ENCODE measurements at regions not wholly inside any gene's neighbourhood (a gene's known extent, or its start where the extent isn't known, plus 50 kb on each side); places are given as distances from the start of the nearest gene placed in this dataset.
"Not testable (repeated sequence)": the region's sequence is repeated elsewhere in the genome, so short reads cannot be mapped to it uniquely, and the experiment has no call there.

DNA sequence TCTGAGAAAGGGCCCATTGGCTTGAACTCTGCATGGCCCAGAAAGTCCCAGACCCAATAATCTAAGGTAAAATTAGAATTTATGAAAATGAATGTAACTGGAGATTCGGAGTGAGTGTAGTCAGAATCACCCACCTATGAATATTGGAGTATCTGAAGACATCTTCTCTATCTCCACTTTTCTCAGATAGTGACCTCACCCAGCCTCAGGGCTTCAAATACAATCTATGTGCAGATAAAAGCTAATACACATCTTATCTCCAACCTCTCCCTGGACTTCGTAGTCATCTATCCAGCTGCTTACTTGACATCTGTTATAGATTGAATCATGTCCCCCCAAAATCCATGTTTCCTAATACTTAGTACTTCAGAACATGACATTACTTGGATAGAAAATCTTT, 263.2 kb downstream of the RAD51AP2 start:
- no peak for DNase-seq (ENCODE audit: low read depth)

DNA sequence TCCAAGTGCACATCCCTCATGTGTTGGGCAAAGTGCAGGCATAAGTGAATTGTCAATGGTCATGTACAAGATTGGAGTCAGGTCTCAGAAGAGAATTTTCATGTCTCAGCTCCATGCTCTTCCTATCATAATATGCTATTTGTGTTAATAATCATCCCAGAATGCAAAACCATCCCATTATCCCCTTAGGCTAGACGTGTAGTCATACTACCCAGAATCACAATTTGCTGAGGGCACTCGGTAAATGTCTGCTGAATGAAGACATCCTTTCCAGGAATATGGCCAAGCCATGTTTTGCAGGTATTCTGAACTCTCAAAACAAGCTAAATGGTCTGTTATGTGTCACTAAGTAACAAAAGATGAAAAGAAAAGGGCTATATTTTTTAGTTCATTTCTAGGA, 263.8 kb downstream of the RAD51AP2 start:
- no peak for DNase-seq (ENCODE audit: low read depth)

GRCh38 chr2:17252258-17252657, 266.0 kb downstream of the RAD51AP2 start:
- no peak for DNase-seq (ENCODE audit: low read depth)

GRCh38 chr2:17251171-17251570, 267.1 kb downstream of the RAD51AP2 start:
- no peak for DNase-seq (ENCODE audit: low read depth)

GRCh38 chr2:17249249-17249648, 269.0 kb downstream of the RAD51AP2 start:
- no peak for DNase-seq (ENCODE audit: low read depth)

DNA sequence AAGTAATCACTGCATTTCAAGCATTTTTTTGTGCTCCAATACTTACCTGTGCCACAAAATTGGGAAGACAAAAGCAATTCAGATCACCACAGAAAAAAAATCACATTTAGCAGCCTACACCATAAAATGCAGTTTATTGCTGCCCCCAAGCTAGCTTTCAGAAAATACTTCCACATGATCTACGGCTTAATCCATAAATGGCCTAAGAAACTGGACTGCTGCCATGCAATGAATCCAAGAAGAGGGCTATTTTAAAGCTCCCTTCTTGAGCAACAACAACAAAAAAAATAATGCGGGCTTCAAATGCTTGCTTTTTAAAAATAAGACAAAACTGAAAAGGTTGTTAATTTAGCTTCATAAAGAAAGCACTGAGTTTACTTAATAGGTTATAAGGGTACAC, 272.3 kb downstream of the RAD51AP2 start:
- no peak for DNase-seq (ENCODE audit: low read depth)

DNA sequence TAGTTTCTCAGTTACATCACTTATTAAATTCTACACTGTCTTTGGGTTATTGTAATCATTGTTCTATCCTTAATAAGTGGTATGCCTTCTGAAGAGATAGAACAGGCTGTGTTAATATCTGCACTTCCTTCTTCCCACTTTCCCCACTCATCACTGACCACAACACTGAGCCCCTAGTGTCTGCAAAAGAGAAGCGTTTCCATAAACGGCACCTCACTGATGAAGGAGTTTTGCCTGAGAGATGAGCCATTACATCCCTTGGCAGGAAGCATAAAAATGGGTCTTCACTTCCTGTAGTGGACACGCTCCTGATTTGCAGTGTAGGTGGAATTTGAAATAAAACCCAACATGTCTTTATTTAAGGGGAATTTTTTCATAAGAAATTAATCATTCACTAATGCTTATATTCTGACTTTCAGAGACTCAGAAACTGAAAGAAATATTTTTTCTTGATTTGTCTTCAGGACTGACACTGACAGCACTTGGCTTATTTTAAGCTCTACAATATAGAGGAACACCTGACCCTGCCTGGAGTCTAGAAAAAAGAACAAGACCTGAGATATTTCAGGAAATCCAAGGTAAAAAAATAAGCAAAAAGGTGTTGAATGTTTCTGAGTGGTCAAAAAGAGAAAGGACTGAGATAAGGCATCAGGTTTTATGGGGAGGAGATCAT, 275.3 kb downstream of the RAD51AP2 start:
- no peak for DNase-seq (ENCODE audit: low read depth)

DNA sequence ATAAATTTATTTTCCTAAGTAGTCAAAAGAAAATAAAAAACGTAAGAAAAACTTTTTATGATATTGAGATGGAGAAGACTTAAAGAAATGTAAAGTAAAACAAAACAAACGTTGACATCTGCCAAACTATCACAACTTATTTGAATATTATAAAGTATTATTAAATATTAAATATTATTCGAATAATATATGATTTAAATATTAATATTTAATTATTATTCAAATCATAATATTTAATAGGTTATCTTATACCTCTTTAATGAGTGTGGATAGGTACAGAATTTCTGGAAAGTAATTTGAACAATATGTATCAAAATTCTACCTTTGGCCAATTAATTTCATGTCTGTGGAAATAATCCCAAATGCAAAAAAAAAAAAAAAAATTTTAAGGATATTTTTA, 278.7 kb downstream of the RAD51AP2 start:
- DNase-seq (ENCODE audit: low read depth), result no peak

GRCh38 chr2:17235167-17235566, 283.1 kb downstream of the RAD51AP2 start:
- DNase-seq (ENCODE audit: low read depth), result no peak

- DNase-seq (ENCODE audit: low read depth), result no peak
Measured at GRCh38 chr2:17232776-17233556, 285.3 kb downstream of the RAD51AP2 start.

GRCh38 chr2:17231394-17231965, 286.8 kb downstream of the RAD51AP2 start:
- DNase-seq (ENCODE audit: low read depth), result no peak

- DNase-seq (ENCODE audit: low read depth), result no peak
Measured at GRCh38 chr2:17229414-17229813, 288.8 kb downstream of the RAD51AP2 start.

DNA sequence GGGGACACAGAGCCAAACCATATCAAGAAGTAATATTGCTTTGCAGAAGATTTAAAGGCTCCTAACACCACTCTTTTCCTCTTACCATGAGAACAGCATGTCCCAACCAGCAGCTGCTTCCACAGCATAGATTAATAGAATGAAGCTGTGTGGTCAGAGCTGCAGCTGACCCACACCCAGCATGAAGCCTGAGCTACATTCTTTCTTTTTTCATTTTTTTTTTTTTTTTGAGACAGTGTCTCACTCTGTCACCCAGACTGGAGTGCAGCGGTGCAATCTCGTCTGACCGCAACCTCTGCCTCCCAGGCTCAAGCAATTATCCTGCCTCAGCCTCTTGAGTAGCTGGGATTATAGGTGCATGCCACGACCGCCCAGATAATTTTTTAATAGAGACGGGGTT, 289.8 kb downstream of the RAD51AP2 start:
- no peak for DNase-seq (ENCODE audit: low read depth)

DNA sequence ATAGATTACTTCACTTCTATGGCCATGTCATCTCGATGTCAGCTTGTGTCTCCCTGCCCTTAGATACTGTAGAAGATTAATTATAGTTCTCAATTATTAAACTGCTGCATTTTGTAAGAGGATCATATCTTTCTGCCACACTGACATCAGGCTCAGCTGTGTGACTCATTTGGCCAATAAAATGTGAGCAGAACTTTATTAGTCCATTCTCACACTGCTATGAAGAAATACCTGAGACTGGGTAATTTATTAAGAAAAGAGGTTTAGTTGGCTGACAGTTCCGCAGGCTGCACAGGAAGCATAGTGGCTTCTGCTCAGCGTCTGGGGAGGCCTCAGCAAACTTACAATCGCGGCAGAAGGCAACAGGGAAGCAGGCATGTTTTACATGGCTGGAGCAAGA, 290.4 kb downstream of the RAD51AP2 start:
- DNase-seq (ENCODE audit: low read depth), result no peak

GRCh38 chr2:17226941-17227490, 291.2 kb downstream of the RAD51AP2 start:
- no peak for DNase-seq (ENCODE audit: low read depth)

DNA sequence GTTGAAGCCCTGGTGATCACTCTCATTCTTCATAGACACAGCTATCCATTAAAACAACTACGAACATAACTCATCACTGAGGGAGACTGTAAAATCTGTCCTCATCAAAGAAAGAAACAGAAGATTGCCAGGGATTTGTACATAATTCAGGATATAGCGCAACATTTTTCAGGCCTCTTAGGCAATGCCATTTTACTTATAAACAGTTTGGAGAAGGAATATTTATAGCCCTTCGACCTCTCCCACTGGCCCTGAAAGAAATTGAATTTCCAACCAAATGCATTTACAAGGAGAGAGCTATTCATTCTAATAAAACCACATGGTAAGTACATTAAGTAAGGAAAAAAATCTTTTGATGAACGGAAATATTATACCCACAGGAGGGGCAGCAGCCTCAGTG, 295.0 kb downstream of the RAD51AP2 start:
- no peak for DNase-seq (ENCODE audit: low read depth)

DNA sequence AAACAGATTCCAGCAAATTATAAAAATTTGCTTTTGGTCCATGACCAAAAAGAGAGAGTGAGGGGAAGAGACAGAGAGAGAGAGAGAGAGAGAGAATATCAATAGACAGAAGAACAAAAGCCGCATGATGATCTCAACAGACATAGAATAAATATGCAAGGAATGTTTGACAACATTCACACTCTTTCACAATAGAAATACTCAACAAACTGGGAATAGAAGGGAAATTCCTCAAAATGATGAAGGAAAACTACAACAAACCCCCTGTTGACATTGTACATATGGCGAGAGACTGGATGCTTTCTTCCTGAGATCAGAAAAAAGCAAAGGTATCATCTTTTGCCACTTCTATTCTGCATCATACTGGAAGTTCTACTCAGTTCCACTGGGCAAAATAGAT, 309.7 kb downstream of the RAD51AP2 start:
- DNase-seq (ENCODE audit: low read depth), result peak; percentile 8

GRCh38 chr2:17206771-17207170, 311.5 kb downstream of the RAD51AP2 start:
- no peak for DNase-seq (ENCODE audit: low read depth)

DNA sequence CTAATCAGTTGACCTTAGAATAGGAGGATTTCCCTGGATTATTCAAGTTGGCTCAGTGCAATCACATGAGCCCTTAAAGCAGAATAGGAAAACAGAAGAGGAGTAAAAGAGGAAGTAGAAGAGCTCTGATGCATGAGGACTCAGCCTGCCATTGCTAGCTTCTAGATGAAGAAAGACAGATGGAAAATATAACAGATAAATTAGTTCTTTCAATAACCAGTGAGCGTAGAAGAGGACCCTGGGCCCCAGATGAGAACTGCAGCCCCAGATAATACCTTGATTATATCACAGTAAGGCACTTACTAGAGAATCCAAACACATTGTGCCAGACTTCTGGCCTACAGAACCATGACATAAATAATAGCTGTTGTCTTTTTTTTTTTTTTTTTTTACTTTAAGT, 314.0 kb downstream of the RAD51AP2 start:
- not testable (repeated sequence) for DNase-seq (ENCODE audit: low read depth)

GRCh38 chr2:17202628-17203027, 315.6 kb downstream of the RAD51AP2 start:
- DNase-seq (ENCODE audit: low read depth), result not testable (repeated sequence)

- DNase-seq (ENCODE audit: low read depth), result no peak
Measured at GRCh38 chr2:17199741-17200140, 318.5 kb downstream of the RAD51AP2 start.

DNA sequence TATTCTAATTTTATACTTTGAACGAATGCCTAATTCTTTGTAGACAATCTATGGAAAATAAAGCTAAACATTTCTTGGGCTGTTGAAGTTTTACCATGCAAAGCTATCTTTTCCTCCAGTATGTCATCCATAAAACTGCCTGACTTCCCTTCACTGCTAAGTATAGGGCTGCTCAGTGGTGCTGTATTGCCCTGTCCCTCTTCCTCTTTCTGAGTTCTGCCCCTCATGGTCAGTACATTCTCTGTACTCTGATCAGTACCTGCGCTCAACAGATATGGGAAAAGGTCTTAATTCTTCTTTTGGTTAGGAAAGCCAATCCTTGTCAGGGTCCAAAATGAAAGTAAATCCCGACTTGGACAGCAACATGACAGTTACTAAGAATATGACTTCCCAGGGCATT, 321.9 kb downstream of the RAD51AP2 start:
- no peak for DNase-seq (ENCODE audit: low read depth)

DNA sequence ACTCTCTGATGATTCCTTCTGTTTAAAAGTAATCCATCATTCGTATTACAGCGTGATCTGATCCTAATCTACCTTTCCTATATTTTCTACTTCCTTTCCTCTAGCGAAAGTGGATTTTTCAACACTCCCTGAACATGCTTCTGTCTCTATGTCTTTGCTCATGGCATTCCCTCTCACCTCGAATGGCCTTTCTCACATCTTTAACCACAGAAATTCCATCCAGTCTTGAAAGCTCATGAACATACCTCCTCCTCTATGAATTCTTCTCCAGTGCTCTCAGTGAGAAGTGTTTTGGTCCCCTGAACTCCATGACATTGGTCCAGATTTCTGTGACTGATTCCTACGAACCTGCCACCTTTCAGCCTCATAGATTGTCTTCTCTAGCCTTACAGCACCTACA, 323.2 kb downstream of the RAD51AP2 start:
- no peak for DNase-seq (ENCODE audit: low read depth)

All from RPMI7951 (cell line).